C4-2B (cell line): ENCODE measurements at regions not wholly inside any gene's neighbourhood (a gene's known extent, or its start where the extent isn't known, plus 50 kb on each side); places are given as distances from the start of the nearest gene placed in this dataset.

Experiments
- ZFX ChIP-seq: fragments of 450-650 bp; IDR thresholded peaks from 2 replicates; pipeline ENCODE4 v1.6.1; 2017
- TF ChIP-seq, protein P1 (sequence below): fragments of 450-650 bp; conservative IDR thresholded peaks from 2 replicates; pipeline ENCODE4 v1.5.1; 2017; ENCODE audit warnings: mild to moderate bottlenecking

DNA sequence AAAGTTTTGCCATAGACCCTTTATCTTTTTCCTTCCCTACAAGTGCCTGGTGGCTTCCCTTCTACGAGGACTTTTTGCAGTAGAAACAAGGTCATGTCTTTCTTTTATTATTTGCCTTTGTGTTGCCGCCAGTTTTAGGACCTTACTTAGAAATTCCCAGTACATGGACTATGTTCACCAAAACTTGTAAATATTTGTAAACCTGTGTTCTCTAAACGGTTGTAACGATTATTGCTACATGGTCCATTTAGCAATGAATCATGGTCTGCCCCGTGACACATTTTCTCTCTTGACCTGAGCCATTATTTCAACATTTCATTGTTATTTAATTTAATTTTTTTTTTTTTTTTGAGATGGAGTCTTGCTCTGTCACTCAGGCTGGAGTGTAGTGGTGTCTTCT, 110.7 kb downstream of the MFAP3L start:
- TF ChIP-seq, protein P1, sequence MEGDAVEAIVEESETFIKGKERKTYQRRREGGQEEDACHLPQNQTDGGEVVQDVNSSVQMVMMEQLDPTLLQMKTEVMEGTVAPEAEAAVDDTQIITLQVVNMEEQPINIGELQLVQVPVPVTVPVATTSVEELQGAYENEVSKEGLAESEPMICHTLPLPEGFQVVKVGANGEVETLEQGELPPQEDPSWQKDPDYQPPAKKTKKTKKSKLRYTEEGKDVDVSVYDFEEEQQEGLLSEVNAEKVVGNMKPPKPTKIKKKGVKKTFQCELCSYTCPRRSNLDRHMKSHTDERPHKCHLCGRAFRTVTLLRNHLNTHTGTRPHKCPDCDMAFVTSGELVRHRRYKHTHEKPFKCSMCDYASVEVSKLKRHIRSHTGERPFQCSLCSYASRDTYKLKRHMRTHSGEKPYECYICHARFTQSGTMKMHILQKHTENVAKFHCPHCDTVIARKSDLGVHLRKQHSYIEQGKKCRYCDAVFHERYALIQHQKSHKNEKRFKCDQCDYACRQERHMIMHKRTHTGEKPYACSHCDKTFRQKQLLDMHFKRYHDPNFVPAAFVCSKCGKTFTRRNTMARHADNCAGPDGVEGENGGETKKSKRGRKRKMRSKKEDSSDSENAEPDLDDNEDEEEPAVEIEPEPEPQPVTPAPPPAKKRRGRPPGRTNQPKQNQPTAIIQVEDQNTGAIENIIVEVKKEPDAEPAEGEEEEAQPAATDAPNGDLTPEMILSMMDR, result no peak
- no peak for TF ChIP-seq ZFX
